ENCODE measurements at regions not wholly inside any gene's neighbourhood (a gene's known extent, or its start where the extent isn't known, plus 50 kb on each side); places are given as distances from the start of the nearest gene placed in this dataset.

DNA sequence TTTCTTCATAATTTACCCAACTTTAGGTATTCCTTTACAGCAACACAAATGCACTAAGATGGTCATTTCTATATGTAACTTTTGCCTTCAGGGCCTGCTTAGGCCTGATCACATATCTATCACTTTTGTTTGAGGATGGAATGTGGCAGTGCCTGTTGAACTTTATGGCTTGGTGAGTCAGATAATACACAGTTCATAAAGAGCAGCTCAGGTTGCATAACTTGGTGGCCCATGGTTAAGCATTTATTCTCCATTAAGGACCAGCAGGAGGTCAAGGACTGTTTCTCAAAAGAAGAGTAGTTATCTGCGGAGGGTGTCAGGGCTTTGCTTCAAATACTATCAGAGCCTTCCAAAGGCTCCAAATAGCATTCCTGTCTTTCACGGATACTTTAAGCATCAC lies 124.1 kb upstream of the PDHA2 start:
- H3K23ac ChIP-seq (ENCODE audit: insufficient read length), result no peak overlapping the region
- H3K9me3 ChIP-seq (ENCODE audit: insufficient read depth in 2 of 2, low read depth in 1 of 2, low read length in 1 of 2), result no peaks in the 10 kb centered on the region
- H2AK5ac ChIP-seq (ENCODE audit: low read depth, low read length), result no peak overlapping the region
- no peak for DNase-seq (ENCODE audit: low read depth in 1 of 2, low spot score in 2 of 2)
- no peaks in the 10 kb centered on the region for H3K4me1 ChIP-seq (replicated peaks in 1 of 4; ENCODE audit: control insufficient read depth in 3 of 4, insufficient read depth in 4 of 4, low read length in 3 of 4)
- no peak overlapping the region for H2BK20ac ChIP-seq (ENCODE audit: low read length)
- no peaks in the 10 kb centered on the region for H3K79me2 ChIP-seq (ENCODE audit: control insufficient read depth in 1 of 2, insufficient read depth in 2 of 2, low read length in 2 of 2)
- H3K27ac ChIP-seq (ENCODE audit: low read depth, low read length), result no peak overlapping the region
- no peak overlapping the region for H2BK15ac ChIP-seq (ENCODE audit: low read length)
- no peak overlapping the region for H4K8ac ChIP-seq (ENCODE audit: extremely low read depth, insufficient read depth, low read length)
- no peak overlapping the region for H2BK120ac ChIP-seq (replicated peaks; ENCODE audit: low read depth, low read length)
- no peaks in the 10 kb centered on the region for H4K20me1 ChIP-seq (replicated peaks in 1 of 2; ENCODE audit: control insufficient read depth in 1 of 2, insufficient read depth in 2 of 2, low read length in 2 of 2)
- no peak overlapping the region for H2BK5ac ChIP-seq (ENCODE audit: low read depth, low read length)
- no peaks in the 10 kb centered on the region for H3K79me1 ChIP-seq (ENCODE audit: low read depth, low read length)
- no peak overlapping the region for H4K91ac ChIP-seq (replicated peaks; ENCODE audit: insufficient read length, low read length)
- no peaks in the 10 kb centered on the region for H3K23me2 ChIP-seq (ENCODE audit: low read depth, low read length)
- H2BK12ac ChIP-seq (ENCODE audit: low read depth, low read length), result no peak overlapping the region
- no peak overlapping the region for H3K56ac ChIP-seq (replicated peaks; ENCODE audit: insufficient read length, low read depth, low read length)
- H3K4me3 ChIP-seq (ENCODE audit: extremely low read depth in 1 of 4, insufficient read depth in 2 of 4, low read depth in 3 of 4, low read length in 4 of 4), result no peak overlapping the region
- no peak overlapping the region for H3K4me2 ChIP-seq (ENCODE audit: insufficient read depth in 1 of 2, low read depth in 2 of 2, low read length in 2 of 2)
- no peak for FAIRE-seq
- H3K36me3 ChIP-seq (ENCODE audit: control insufficient read depth in 2 of 4, insufficient read depth in 4 of 4, low read length in 3 of 4), result no peaks in the 10 kb centered on the region
- H3K4ac ChIP-seq (replicated peaks; ENCODE audit: insufficient read length, low read depth, low read length), result no peak overlapping the region
- H3K18ac ChIP-seq (ENCODE audit: extremely low read depth, low read length), result no peak overlapping the region
- WGBS, 2 experiments (ENCODE audit: extremely low coverage in 1 of 2, insufficient coverage in 1 of 2, insufficient read length in 1 of 2, insufficient replicate concordance in 2 of 2, low coverage in 1 of 2, low lambda C conversion rate in 2 of 2, missing lambda C conversion rate in 1 of 2), result 91% methylated on average over 2 of the region's 2 CpGs; no CpG with 5 or more reads in 1 of the 2 experiments
- H3K9ac ChIP-seq (replicated peaks in 1 of 4; ENCODE audit: extremely low read depth in 1 of 4, low read depth in 3 of 4, low read length in 3 of 4), result no peak overlapping the region
- ChIA-PET CTCF (ENCODE audit: partially characterized antibody) (interaction anchor here (1.0 kb wide), 1 partner anchor 739 kb away, joined by 3 read pairs; no protein-coding TSS in a partner anchor), POLR2A (ENCODE audit: partially characterized antibody) (no interaction called here)
- no peak overlapping the region for H3K14ac ChIP-seq (ENCODE audit: insufficient read length)
- H4K5ac ChIP-seq (ENCODE audit: insufficient read length, low read depth, low read length), result no peak overlapping the region
- H3K27me3 ChIP-seq (replicated peaks in 1 of 4; ENCODE audit: control insufficient read depth in 3 of 4, extremely low read depth in 1 of 4, insufficient read depth in 3 of 4, low read length in 3 of 4), result no peaks in the 10 kb centered on the region
- H2AFZ ChIP-seq (ENCODE audit: low read length), result no peak overlapping the region
- no peak for TF ChIP-seq CTBP2 (IDR thresholded peaks at IDR 0.05; ENCODE audit: borderline replicate concordance, insufficient read depth, insufficient read length, low read length)
- TF ChIP-seq JUND (IDR thresholded peaks at IDR 0.05; ENCODE audit: low read length), result no peak
- TF ChIP-seq BRCA1 (IDR thresholded peaks at IDR 0.05; ENCODE audit: low read depth, low read length), result no peak
- TF ChIP-seq RFX5 (IDR thresholded peaks at IDR 0.05; ENCODE audit: borderline replicate concordance, low read depth, low read length), result no peak
- TF ChIP-seq POU5F1 (IDR thresholded peaks at IDR 0.05; ENCODE audit: low read depth, low read length), result no peak
- no peak for TF ChIP-seq TBP (IDR thresholded peaks at IDR 0.05; ENCODE audit: low read depth, low read length)
- TF ChIP-seq SIRT6 (IDR thresholded peaks at IDR 0.05; ENCODE audit: low read length), result no peak
- no peak for TF ChIP-seq EGR1 (IDR thresholded peaks at IDR 0.05; ENCODE audit: borderline replicate concordance, low read depth, low read length)
- no peak for TF ChIP-seq ASH2L (IDR thresholded peaks at IDR 0.05; ENCODE audit: low read length)
- no peak for TF ChIP-seq NANOG (IDR thresholded peaks at IDR 0.05; ENCODE audit: insufficient read depth, low read depth, low read length, poor library complexity, severe bottlenecking)
- no peak for TF ChIP-seq SP4 (IDR thresholded peaks at IDR 0.05; ENCODE audit: low read length)
- TF ChIP-seq GABPA (IDR thresholded peaks at IDR 0.05; ENCODE audit: borderline replicate concordance, insufficient read depth, low read length), result no peak
- TF ChIP-seq, protein P1, sequence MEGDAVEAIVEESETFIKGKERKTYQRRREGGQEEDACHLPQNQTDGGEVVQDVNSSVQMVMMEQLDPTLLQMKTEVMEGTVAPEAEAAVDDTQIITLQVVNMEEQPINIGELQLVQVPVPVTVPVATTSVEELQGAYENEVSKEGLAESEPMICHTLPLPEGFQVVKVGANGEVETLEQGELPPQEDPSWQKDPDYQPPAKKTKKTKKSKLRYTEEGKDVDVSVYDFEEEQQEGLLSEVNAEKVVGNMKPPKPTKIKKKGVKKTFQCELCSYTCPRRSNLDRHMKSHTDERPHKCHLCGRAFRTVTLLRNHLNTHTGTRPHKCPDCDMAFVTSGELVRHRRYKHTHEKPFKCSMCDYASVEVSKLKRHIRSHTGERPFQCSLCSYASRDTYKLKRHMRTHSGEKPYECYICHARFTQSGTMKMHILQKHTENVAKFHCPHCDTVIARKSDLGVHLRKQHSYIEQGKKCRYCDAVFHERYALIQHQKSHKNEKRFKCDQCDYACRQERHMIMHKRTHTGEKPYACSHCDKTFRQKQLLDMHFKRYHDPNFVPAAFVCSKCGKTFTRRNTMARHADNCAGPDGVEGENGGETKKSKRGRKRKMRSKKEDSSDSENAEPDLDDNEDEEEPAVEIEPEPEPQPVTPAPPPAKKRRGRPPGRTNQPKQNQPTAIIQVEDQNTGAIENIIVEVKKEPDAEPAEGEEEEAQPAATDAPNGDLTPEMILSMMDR (IDR thresholded peaks at IDR 0.05; ENCODE audit: control extremely low read depth in 1 of 3, insufficient read depth in 1 of 3, low read depth in 1 of 3, low read length in 3 of 3), result no peak
